Neuronal stem cell (in vitro differentiated cells): ENCODE measurements at regions not wholly inside any gene's neighbourhood (a gene's known extent, or its start where the extent isn't known, plus 50 kb on each side); places are given as distances from the start of the nearest gene placed in this dataset.

Experiments used
- DNase-seq: peaks from one replicate; pipeline ENCODE4 v3.0.0-alpha.2; 2013; ENCODE audit warnings: low spot score
- H2AFZ ChIP-seq: one replicate; pipeline ENCODE4 v1.6.1; 2013; ENCODE audit warnings: mild to moderate bottlenecking, low read length, inconsistent platforms
- H2AK5ac ChIP-seq: 2 replicates; pipeline ENCODE4 v1.6.1; 2013; ENCODE audit warnings: low read depth, mild to moderate bottlenecking, inconsistent platforms, low read length, moderate library complexity, mixed read lengths
- H2BK120ac ChIP-seq: 2 replicates; pipeline ENCODE4 v1.6.1; 2013; ENCODE audit warnings: low read depth, mild to moderate bottlenecking, inconsistent platforms, low read length, moderate library complexity, mixed read lengths
- H2BK12ac ChIP-seq: one replicate; pipeline ENCODE4 v1.6.1; 2013; ENCODE audit warnings: low read length, inconsistent platforms
- H2BK15ac ChIP-seq: 2 replicates; pipeline ENCODE4 v1.6.1; 2013; ENCODE audit warnings: mild to moderate bottlenecking, low read length, inconsistent platforms, mixed read lengths
- H2BK5ac ChIP-seq: one replicate; pipeline ENCODE4 v1.6.1; 2013; ENCODE audit warnings: inconsistent platforms, mild to moderate bottlenecking, low read length, moderate library complexity
- H3K14ac ChIP-seq: one replicate; pipeline ENCODE4 v1.6.1; 2013; ENCODE audit warnings: low read length, inconsistent platforms
- H3K18ac ChIP-seq: 2 replicates; pipeline ENCODE4 v1.6.1; 2013; ENCODE audit warnings: low read length, inconsistent platforms
- H3K23ac ChIP-seq: 2 replicates; pipeline ENCODE4 v1.6.1; 2013; ENCODE audit warnings: low read depth, mild to moderate bottlenecking, mixed read lengths, low read length, inconsistent platforms; ENCODE audit not compliant: poor library complexity
- H3K27ac ChIP-seq: replicated peaks from 3 replicates; pipeline ENCODE4 v1.5.1; 2013; ENCODE audit warnings: low read length, inconsistent platforms
- H3K27me3 ChIP-seq, 3 experiments: 2 replicates each; pipeline ENCODE4 v1.6.1; 2013; ENCODE audit warnings: low read length in 3 of 3, mild to moderate bottlenecking in 2 of 3, inconsistent platforms in 1 of 3, low read depth in 1 of 3, mixed read lengths in 1 of 3, moderate library complexity in 1 of 3; ENCODE audit not compliant: control insufficient read depth in 3 of 3, insufficient read depth in 3 of 3
- H3K36me3 ChIP-seq, 2 donors: replicated peaks in 1 of 2; 2 replicates each; pipeline ENCODE4 v1.6.1; 2013; ENCODE audit warnings: low read length in 2 of 2; ENCODE audit not compliant: control insufficient read depth in 2 of 2, insufficient read depth in 2 of 2
- H3K4ac ChIP-seq: 2 replicates; pipeline ENCODE4 v1.6.1; 2013; ENCODE audit warnings: inconsistent platforms, mild to moderate bottlenecking, low read length, moderate library complexity
- H3K4me1 ChIP-seq, 2 donors: 1 replicate in 1 of 2; 2 replicates in 1 of 2; pipeline ENCODE4 v1.6.1; 2013; ENCODE audit warnings: low read length in 2 of 2, low read depth in 1 of 2; ENCODE audit not compliant: control insufficient read depth in 2 of 2, insufficient read depth in 1 of 2
- H3K4me2 ChIP-seq: one replicate; pipeline ENCODE4 v1.6.1; 2013; ENCODE audit warnings: mild to moderate bottlenecking, low read length, inconsistent platforms; ENCODE audit not compliant: insufficient read depth, poor library complexity, severe bottlenecking
- H3K4me3 ChIP-seq, 2 donors: 2 replicates each; pipeline ENCODE4 v1.5.1; 2013; ENCODE audit warnings: low read length in 2 of 2, mild to moderate bottlenecking in 2 of 2, inconsistent platforms in 1 of 2, moderate library complexity in 1 of 2
- H3K79me1 ChIP-seq: one replicate; pipeline ENCODE4 v1.6.1; 2013; ENCODE audit warnings: low read depth, mild to moderate bottlenecking, inconsistent platforms, low read length, moderate library complexity
- H3K9ac ChIP-seq: one replicate; pipeline ENCODE4 v1.6.1; 2013; ENCODE audit warnings: mild to moderate bottlenecking, low read depth, low read length, inconsistent platforms; ENCODE audit not compliant: poor library complexity
- H3K9me3 ChIP-seq, 2 donors: replicated peaks in 1 of 2; 2 replicates each; pipeline versions ENCODE3 to v1.6.1; 2013; ENCODE audit warnings: low read length in 2 of 2, mild to moderate bottlenecking in 2 of 2, inconsistent platforms in 1 of 2, low read depth in 1 of 2, mixed read lengths in 1 of 2, moderate library complexity in 1 of 2; ENCODE audit not compliant: control insufficient read depth in 2 of 2, insufficient read depth in 1 of 2
- H4K8ac ChIP-seq: one replicate; pipeline ENCODE4 v1.6.1; 2013; ENCODE audit warnings: low read depth, mild to moderate bottlenecking, inconsistent platforms, low read length, moderate library complexity
- H4K91ac ChIP-seq: one replicate; pipeline ENCODE4 v1.6.1; 2013; ENCODE audit warnings: low read length, low read depth, mild to moderate bottlenecking, inconsistent platforms; ENCODE audit not compliant: poor library complexity
- WGBS, 2 donors: extraction: QIAGEN DNeasy Blood & Tissue Kit; methylation state at CpG; one replicate each; pipeline ENCODE4 v1.1.7; 2013; ENCODE audit warnings: missing lambda C conversion rate in 2 of 2, mixed read lengths in 1 of 2; ENCODE audit not compliant: insufficient read length in 2 of 2, insufficient replicate concordance in 1 of 2; ENCODE audit errors: extremely low coverage in 2 of 2; 5-methylcytosine and 5-hydroxymethylcytosine counted together

GRCh38 chr2:224252631-224253030, 149.3 kb downstream of the FAM124B start:
- Histone ChIP-seq H2BK120ac (no peak overlapping the region), H3K4ac (no peak overlapping the region), H2BK5ac (no peak overlapping the region), H2AFZ (no peak overlapping the region), H4K8ac (no peak overlapping the region), H3K18ac (no peak overlapping the region), H2AK5ac (no peak overlapping the region), H3K4me2 (no peak overlapping the region), H3K36me3 (no peaks in the 10 kb centered on the region), H2BK15ac (no peak overlapping the region), H3K9me3 (no peaks in the 10 kb centered on the region), H3K27ac (no peak overlapping the region), H3K4me3 (no peak overlapping the region), H3K23ac (no peak overlapping the region), H3K14ac (no peak overlapping the region), H3K79me1 (no peaks in the 10 kb centered on the region), H3K27me3 (no peaks in the 10 kb centered on the region), H3K9ac (no peak overlapping the region), H4K91ac (no peak overlapping the region), H2BK12ac (no peak overlapping the region), H3K4me1 (no peaks in the 10 kb centered on the region)
- DNase-seq: no peak

- H3K79me1 ChIP-seq: no peaks in the 10 kb centered on the region
- H2BK15ac ChIP-seq: no peak overlapping the region
- H2AFZ ChIP-seq: no peak overlapping the region
- WGBS, 2 donors: no CpG with 5 or more reads among the region's 1 CpG
- H3K23ac ChIP-seq: no peak overlapping the region
- no peak overlapping the region for H3K14ac ChIP-seq
- H4K91ac ChIP-seq: no peak overlapping the region
- no peak overlapping the region for H3K18ac ChIP-seq
- H3K9me3 ChIP-seq: no peaks in the 10 kb centered on the region
- H2BK5ac ChIP-seq: no peak overlapping the region
- H3K36me3 ChIP-seq: no peaks in the 10 kb centered on the region
- H3K27me3 ChIP-seq: no peaks in the 10 kb centered on the region
- no peak overlapping the region for H2BK120ac ChIP-seq
- H3K4me1 ChIP-seq: no peaks in the 10 kb centered on the region
- H2BK12ac ChIP-seq: no peak overlapping the region
- H4K8ac ChIP-seq: no peak overlapping the region
- no peak overlapping the region for H3K9ac ChIP-seq
- no peak overlapping the region for H3K4ac ChIP-seq
- no peak overlapping the region for H3K4me3 ChIP-seq
- no peak overlapping the region for H3K27ac ChIP-seq
- no peak for DNase-seq
- no peak overlapping the region for H3K4me2 ChIP-seq
- H2AK5ac ChIP-seq: no peak overlapping the region
Observed at GRCh38 chr2:224248944-224249371, 152.9 kb downstream of the FAM124B start.

- no peak overlapping the region for H2BK120ac ChIP-seq
- H3K4me3 ChIP-seq: no peak overlapping the region
- H4K8ac ChIP-seq: no peak overlapping the region
- no peak overlapping the region for H3K23ac ChIP-seq
- no peak for DNase-seq
- H3K14ac ChIP-seq: no peak overlapping the region
- no peaks in the 10 kb centered on the region for H3K27me3 ChIP-seq
- no peak overlapping the region for H3K18ac ChIP-seq
- no peak overlapping the region for H3K27ac ChIP-seq
- no peak overlapping the region for H3K4me2 ChIP-seq
- H2AK5ac ChIP-seq: no peak overlapping the region
- H2BK12ac ChIP-seq: no peak overlapping the region
- H2AFZ ChIP-seq: no peak overlapping the region
- H3K4ac ChIP-seq: no peak overlapping the region
- no peak overlapping the region for H4K91ac ChIP-seq
- no peak overlapping the region for H2BK5ac ChIP-seq
- no peak overlapping the region for H2BK15ac ChIP-seq
- H3K9ac ChIP-seq: no peak overlapping the region
- H3K36me3 ChIP-seq: no peaks in the 10 kb centered on the region
- no CpG with 5 or more reads among the region's 1 CpG for WGBS, 2 donors
- H3K4me1 ChIP-seq: no peaks in the 10 kb centered on the region
- no peaks in the 10 kb centered on the region for H3K79me1 ChIP-seq
- no peaks in the 10 kb centered on the region for H3K9me3 ChIP-seq
Observed at GRCh38 chr2:224242561-224242960, 159.3 kb downstream of the FAM124B start.

- Histone ChIP-seq H3K4ac (no peak overlapping the region), H2AFZ (no peak overlapping the region), H3K9me3 (no peaks in the 10 kb centered on the region), H3K36me3 (no peaks in the 10 kb centered on the region), H3K79me1 (no peaks in the 10 kb centered on the region), H3K4me1 (no peaks in the 10 kb centered on the region), H3K27me3 (no peaks in the 10 kb centered on the region), H2BK12ac (no peak overlapping the region), H3K14ac (no peak overlapping the region), H3K18ac (no peak overlapping the region), H3K23ac (no peak overlapping the region), H2BK120ac (no peak overlapping the region), H2BK5ac (no peak overlapping the region), H3K27ac (no peak overlapping the region), H3K4me2 (no peak overlapping the region), H3K4me3 (no peak overlapping the region), H2BK15ac (no peak overlapping the region), H4K91ac (no peak overlapping the region), H3K9ac (no peak overlapping the region), H2AK5ac (no peak overlapping the region), H4K8ac (no peak overlapping the region)
- DNase-seq: no peak
- WGBS, 2 donors: no CpG with 5 or more reads among the region's 3 CpGs
Observed at GRCh38 chr2:224241812-224242211, 160.1 kb downstream of the FAM124B start.
